K562 (cell line): ENCODE measurements at regions not wholly inside any gene's neighbourhood (a gene's known extent, or its start where the extent isn't known, plus 50 kb on each side); places are given as distances from the start of the nearest gene placed in this dataset.

Experiments
- CHD1 ChIP-seq: fragments of 200-600 bp; sonication (generic); IDR thresholded peaks from one replicate; pipeline ENCODE4 v1.6.1; 2012; ENCODE audit warnings: mild to moderate bottlenecking, moderate library complexity, low read length, inconsistent platforms
- LEF1 ChIP-seq: fragments of 450-650 bp; IDR thresholded peaks from 2 replicates; pipeline ENCODE4 v1.6.1; 2016; ENCODE audit warnings: mild to moderate bottlenecking
- POLR2A ChIP-seq: fragments of 450-650 bp; conservative IDR thresholded peaks from 2 replicates; pipeline ENCODE4 v1.6.1; 2016
- TF ChIP-seq, protein P1 (sequence below): fragments of 150-350 bp; IDR thresholded peaks from 2 replicates; pipeline ENCODE4 v1.6.1; 2014; ENCODE audit warnings: low read depth, mild to moderate bottlenecking, low read length, borderline replicate concordance
- TF ChIP-seq, protein P2 (sequence below), 2 experiments: fragments of 450-650 bp; formaldehyde crosslinking in 1 of 2; IDR thresholded peaks; 2 replicates each; pipeline versions ENCODE4 v1.4.0 to v1.6.1; 2014 to 2020; ENCODE audit warnings: mild to moderate bottlenecking in 2 of 2, borderline replicate concordance in 1 of 2, low read depth in 1 of 2

DNA sequence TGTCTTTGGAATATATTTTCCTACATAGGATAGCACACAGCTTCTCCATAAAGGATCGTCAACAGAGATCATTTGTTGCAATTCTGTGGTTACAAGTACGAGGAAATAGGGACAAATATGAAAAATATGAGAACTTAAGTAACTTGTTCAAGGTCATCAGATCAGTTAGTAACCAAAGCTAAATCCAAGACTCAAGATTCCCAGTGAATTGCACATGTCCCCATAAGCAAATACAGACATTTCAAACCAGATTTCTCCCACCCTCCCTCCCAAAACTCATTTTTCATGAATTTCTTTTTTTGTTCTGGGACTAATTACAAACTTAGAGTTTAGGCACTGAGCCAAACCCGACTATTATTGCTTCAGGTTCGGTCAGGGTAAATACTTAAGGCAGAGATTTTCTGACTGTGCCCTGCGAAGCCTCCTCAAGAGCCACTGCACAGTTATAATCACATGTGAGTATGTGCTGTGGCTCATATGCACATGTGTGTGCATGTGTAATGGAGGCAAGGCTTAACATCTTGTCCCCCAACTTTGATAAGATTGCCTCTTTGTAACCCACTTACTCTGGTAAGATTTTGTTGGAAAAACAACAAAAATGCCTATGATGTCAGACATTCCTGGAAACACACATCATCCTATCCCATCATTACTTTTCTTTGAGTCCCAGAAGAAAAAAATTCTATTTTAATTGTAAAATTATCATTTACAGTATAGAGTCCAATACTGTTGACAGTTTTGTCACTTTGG is 216.2 kb downstream of the CD83 start:
- TF ChIP-seq POLR2A (no peak), CHD1 (no peak), LEF1 (no peak)
- TF ChIP-seq, protein P1, sequence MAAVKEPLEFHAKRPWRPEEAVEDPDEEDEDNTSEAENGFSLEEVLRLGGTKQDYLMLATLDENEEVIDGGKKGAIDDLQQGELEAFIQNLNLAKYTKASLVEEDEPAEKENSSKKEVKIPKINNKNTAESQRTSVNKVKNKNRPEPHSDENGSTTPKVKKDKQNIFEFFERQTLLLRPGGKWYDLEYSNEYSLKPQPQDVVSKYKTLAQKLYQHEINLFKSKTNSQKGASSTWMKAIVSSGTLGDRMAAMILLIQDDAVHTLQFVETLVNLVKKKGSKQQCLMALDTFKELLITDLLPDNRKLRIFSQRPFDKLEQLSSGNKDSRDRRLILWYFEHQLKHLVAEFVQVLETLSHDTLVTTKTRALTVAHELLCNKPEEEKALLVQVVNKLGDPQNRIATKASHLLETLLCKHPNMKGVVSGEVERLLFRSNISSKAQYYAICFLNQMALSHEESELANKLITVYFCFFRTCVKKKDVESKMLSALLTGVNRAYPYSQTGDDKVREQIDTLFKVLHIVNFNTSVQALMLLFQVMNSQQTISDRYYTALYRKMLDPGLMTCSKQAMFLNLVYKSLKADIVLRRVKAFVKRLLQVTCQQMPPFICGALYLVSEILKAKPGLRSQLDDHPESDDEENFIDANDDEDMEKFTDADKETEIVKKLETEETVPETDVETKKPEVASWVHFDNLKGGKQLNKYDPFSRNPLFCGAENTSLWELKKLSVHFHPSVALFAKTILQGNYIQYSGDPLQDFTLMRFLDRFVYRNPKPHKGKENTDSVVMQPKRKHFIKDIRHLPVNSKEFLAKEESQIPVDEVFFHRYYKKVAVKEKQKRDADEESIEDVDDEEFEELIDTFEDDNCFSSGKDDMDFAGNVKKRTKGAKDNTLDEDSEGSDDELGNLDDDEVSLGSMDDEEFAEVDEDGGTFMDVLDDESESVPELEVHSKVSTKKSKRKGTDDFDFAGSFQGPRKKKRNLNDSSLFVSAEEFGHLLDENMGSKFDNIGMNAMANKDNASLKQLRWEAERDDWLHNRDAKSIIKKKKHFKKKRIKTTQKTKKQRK, result no peak
- TF ChIP-seq, protein P2, sequence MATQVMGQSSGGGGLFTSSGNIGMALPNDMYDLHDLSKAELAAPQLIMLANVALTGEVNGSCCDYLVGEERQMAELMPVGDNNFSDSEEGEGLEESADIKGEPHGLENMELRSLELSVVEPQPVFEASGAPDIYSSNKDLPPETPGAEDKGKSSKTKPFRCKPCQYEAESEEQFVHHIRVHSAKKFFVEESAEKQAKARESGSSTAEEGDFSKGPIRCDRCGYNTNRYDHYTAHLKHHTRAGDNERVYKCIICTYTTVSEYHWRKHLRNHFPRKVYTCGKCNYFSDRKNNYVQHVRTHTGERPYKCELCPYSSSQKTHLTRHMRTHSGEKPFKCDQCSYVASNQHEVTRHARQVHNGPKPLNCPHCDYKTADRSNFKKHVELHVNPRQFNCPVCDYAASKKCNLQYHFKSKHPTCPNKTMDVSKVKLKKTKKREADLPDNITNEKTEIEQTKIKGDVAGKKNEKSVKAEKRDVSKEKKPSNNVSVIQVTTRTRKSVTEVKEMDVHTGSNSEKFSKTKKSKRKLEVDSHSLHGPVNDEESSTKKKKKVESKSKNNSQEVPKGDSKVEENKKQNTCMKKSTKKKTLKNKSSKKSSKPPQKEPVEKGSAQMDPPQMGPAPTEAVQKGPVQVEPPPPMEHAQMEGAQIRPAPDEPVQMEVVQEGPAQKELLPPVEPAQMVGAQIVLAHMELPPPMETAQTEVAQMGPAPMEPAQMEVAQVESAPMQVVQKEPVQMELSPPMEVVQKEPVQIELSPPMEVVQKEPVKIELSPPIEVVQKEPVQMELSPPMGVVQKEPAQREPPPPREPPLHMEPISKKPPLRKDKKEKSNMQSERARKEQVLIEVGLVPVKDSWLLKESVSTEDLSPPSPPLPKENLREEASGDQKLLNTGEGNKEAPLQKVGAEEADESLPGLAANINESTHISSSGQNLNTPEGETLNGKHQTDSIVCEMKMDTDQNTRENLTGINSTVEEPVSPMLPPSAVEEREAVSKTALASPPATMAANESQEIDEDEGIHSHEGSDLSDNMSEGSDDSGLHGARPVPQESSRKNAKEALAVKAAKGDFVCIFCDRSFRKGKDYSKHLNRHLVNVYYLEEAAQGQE (IDR thresholded peaks at IDR 0.05; ENCODE audit: borderline replicate concordance), result no peak
- TF ChIP-seq, protein P2 (CRISPR knock-in tag; IDR thresholded peaks at IDR 0.05; ENCODE audit: low read depth), result no peak
